Smooth muscle cell (in vitro differentiated cells): ENCODE measurements at regions not wholly inside any gene's neighbourhood (a gene's known extent, or its start where the extent isn't known, plus 50 kb on each side); places are given as distances from the start of the nearest gene placed in this dataset.
A peak's percentile ranks its signal among the peaks of the same experiment; 100 is the strongest.

ENCODE experiments used
- DNase-seq: peaks from one replicate; lab custom pipeline; 2025; ENCODE audit not compliant: unreplicated experiment; lab: John Stamatoyannopoulos, UW
- H2AFZ ChIP-seq: fragments of 200-600 bp; sonication (generic); 2 replicates; pipeline ENCODE4 v1.6.0; 2016; ENCODE audit warnings: antibody characterized with exemption, low read depth, mild to moderate bottlenecking
- H3F3A ChIP-seq: fragments of 200-600 bp; sonication (generic); 2 replicates; pipeline ENCODE4 v1.6.0; 2017; ENCODE audit warnings: antibody characterized with exemption, low read depth
- H3K27ac ChIP-seq: fragments of 200-600 bp; sonication (generic); 2 replicates; pipeline ENCODE4 v1.5.1; 2016; ENCODE audit warnings: low read depth, mild to moderate bottlenecking
- H3K27me3 ChIP-seq: fragments of 200-600 bp; sonication (generic); 2 replicates; pipeline ENCODE4 v1.6.1; 2016; ENCODE audit warnings: low read depth, mild to moderate bottlenecking
- H3K36me3 ChIP-seq: fragments of 200-600 bp; sonication (generic); 2 replicates; pipeline ENCODE4 v1.5.1; 2016; ENCODE audit warnings: low read depth
- H3K4me1 ChIP-seq: fragments of 200-600 bp; sonication (generic); 2 replicates; pipeline ENCODE4 v1.5.1; 2016; ENCODE audit warnings: low read depth
- H3K4me2 ChIP-seq: fragments of 200-600 bp; sonication (generic); 2 replicates; pipeline ENCODE4 v1.6.0; 2016; ENCODE audit warnings: mild to moderate bottlenecking
- H3K4me3 ChIP-seq: fragments of 200-600 bp; sonication (generic); 2 replicates; pipeline ENCODE4 v1.5.1; 2016; ENCODE audit warnings: mild to moderate bottlenecking
- H3K79me2 ChIP-seq: fragments of 200-600 bp; sonication (generic); 2 replicates; pipeline ENCODE4 v1.6.0; 2016; ENCODE audit warnings: low read depth, mild to moderate bottlenecking
- H3K9ac ChIP-seq: fragments of 200-600 bp; sonication (generic); 2 replicates; pipeline ENCODE4 v1.6.0; 2016; ENCODE audit warnings: low read depth
- H3K9me3 ChIP-seq: fragments of 200-600 bp; sonication (generic); replicated peaks from 2 replicates; pipeline ENCODE4 v1.5.1; 2016; ENCODE audit warnings: low read depth
- H4K20me1 ChIP-seq: fragments of 200-600 bp; sonication (generic); 2 replicates; pipeline ENCODE4 v1.6.0; 2016; ENCODE audit warnings: low read depth
- CTCF ChIP-seq: fragments of 200-600 bp; sonication (generic); IDR thresholded peaks from 2 replicates; pipeline ENCODE4 v1.5.1; 2017; ENCODE audit warnings: borderline replicate concordance, mild to moderate bottlenecking, antibody characterized with exemption; ENCODE audit not compliant: insufficient read depth, poor library complexity, severe bottlenecking
- WGBS: methylation state at CpG from one replicate; pipeline ENCODE4 v1.1.7; 2016; ENCODE audit warnings: low lambda C conversion rate; 5-methylcytosine and 5-hydroxymethylcytosine counted together

GRCh38 chr1:119314001-119314796, 54.4 kb upstream of the HAO2 start:
- Histone ChIP-seq H3F3A (no peaks in the 10 kb centered on the region), H3K4me2 (no peak overlapping the region), H3K9ac (no peak overlapping the region), H3K4me1 (no peaks in the 10 kb centered on the region), H3K4me3 (no peak overlapping the region), H2AFZ (no peak overlapping the region), H3K9me3 (no peaks in the 10 kb centered on the region), H3K36me3 (no peaks in the 10 kb centered on the region), H3K27me3 (peaks cover 27% of the 10 kb centered on the region), H3K27ac (no peak overlapping the region), H3K79me2 (no peaks in the 10 kb centered on the region), H4K20me1 (no peaks in the 10 kb centered on the region)
- DNase-seq = no peak
- 85% methylated on average over 5 of the region's 5 CpGs for WGBS
- no peak for TF ChIP-seq CTCF

- peak; percentile 15 for TF ChIP-seq CTCF
- no peaks in the 10 kb centered on the region for H3K36me3 ChIP-seq
- H2AFZ ChIP-seq = no peak overlapping the region
- H3F3A ChIP-seq = no peaks in the 10 kb centered on the region
- H3K4me2 ChIP-seq = no peak overlapping the region
- H3K4me1 ChIP-seq = no peaks in the 10 kb centered on the region
- no peak for DNase-seq
- H3K9ac ChIP-seq = no peak overlapping the region
- no peak overlapping the region for H3K27ac ChIP-seq
- no peaks in the 10 kb centered on the region for H4K20me1 ChIP-seq
- no peaks in the 10 kb centered on the region for H3K9me3 ChIP-seq
- 71% methylated on average over 18 of the region's 18 CpGs for WGBS
- no peak overlapping the region for H3K4me3 ChIP-seq
- peaks cover 12% of the 10 kb centered on the region for H3K27me3 ChIP-seq
- no peaks in the 10 kb centered on the region for H3K79me2 ChIP-seq
Observed at GRCh38 chr1:119316870-119317416, 51.6 kb upstream of the HAO2 start.

GRCh38 chr1:119318466-119319309, 49.9 kb upstream of the HAO2 start:
- no peak for DNase-seq

More at GRCh38 chr1:119318466-119319309, 49.9 kb upstream of the HAO2 start:
- H3K27ac ChIP-seq = no peak overlapping the region
- no peaks in the 10 kb centered on the region for H3K79me2 ChIP-seq
- H2AFZ ChIP-seq = no peak overlapping the region
- no peak overlapping the region for H3K4me3 ChIP-seq
- H3K9ac ChIP-seq = no peak overlapping the region
- H3F3A ChIP-seq = no peaks in the 10 kb centered on the region
- no peak overlapping the region for H3K4me2 ChIP-seq
- no peaks in the 10 kb centered on the region for H3K9me3 ChIP-seq
- no peak for TF ChIP-seq CTCF
- H3K36me3 ChIP-seq = no peaks in the 10 kb centered on the region
- H4K20me1 ChIP-seq = no peaks in the 10 kb centered on the region
- WGBS = 76% methylated on average over 7 of the region's 7 CpGs
- peaks cover 7% of the 10 kb centered on the region for H3K27me3 ChIP-seq
- H3K4me1 ChIP-seq = no peaks in the 10 kb centered on the region
